ENCODE measurements at regions not wholly inside any gene's neighbourhood (a gene's known extent, or its start where the extent isn't known, plus 50 kb on each side); places are given as distances from the start of the nearest gene placed in this dataset.

DNA sequence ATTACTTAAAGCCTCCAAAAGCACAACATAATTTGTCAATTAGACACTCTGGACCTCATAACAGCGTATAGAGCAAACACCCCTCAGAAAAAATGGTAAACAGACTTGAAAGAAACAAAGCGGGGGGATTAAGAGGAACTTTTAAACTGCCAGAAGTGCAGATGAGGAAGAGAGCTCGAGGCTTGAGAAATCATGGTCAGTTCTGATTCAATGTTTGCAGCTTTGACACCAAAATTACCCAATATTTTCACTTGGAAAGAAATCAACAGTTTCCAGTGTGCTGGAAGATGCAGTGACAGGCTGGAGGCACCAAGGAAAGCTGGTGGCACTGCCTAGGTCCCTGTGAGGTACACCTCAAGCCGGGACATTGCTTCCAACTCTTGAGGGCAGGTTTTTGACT is 180.9 kb upstream of the TOX3 start:
- no peak for DNase-seq (ENCODE audit: low read depth, low spot score)
- TF ChIP-seq, protein P1, sequence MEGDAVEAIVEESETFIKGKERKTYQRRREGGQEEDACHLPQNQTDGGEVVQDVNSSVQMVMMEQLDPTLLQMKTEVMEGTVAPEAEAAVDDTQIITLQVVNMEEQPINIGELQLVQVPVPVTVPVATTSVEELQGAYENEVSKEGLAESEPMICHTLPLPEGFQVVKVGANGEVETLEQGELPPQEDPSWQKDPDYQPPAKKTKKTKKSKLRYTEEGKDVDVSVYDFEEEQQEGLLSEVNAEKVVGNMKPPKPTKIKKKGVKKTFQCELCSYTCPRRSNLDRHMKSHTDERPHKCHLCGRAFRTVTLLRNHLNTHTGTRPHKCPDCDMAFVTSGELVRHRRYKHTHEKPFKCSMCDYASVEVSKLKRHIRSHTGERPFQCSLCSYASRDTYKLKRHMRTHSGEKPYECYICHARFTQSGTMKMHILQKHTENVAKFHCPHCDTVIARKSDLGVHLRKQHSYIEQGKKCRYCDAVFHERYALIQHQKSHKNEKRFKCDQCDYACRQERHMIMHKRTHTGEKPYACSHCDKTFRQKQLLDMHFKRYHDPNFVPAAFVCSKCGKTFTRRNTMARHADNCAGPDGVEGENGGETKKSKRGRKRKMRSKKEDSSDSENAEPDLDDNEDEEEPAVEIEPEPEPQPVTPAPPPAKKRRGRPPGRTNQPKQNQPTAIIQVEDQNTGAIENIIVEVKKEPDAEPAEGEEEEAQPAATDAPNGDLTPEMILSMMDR (IDR thresholded peaks at IDR 0.05; ENCODE audit: insufficient read depth, low read length, missing control alignments): no peak
- H3K4me3 ChIP-seq (ENCODE audit: low read depth, low read length): no peak overlapping the region
- CTCF ChIA-PET: no interaction called here
- POLR2A ChIA-PET: no interaction called here

DNA sequence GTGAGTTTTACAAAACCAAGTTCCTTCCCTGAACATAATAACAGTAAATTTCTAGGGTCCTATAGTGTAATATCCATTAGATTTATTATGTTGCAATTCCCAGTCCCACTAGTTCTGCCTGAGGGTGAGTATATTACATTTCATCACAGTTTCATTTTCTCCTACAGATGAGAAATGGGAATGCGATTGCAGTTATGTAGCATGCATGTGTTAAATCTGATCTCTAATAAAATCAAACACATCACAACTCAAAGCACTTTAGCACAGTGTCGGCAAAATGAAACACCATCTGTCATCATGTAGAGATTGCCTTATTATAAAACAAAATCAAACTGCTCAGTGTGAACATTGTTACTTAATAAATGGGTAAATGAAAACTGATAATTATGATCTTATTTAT is 180.5 kb upstream of the TOX3 start:
- CTCF ChIA-PET: no interaction called here
- DNase-seq (ENCODE audit: low read depth, low spot score): no peak
- POLR2A ChIA-PET: no interaction called here
- H3K4me3 ChIP-seq (ENCODE audit: low read depth, low read length): no peak overlapping the region
- TF ChIP-seq, protein P1 (IDR thresholded peaks at IDR 0.05; ENCODE audit: insufficient read depth, low read length, missing control alignments): no peak

DNA sequence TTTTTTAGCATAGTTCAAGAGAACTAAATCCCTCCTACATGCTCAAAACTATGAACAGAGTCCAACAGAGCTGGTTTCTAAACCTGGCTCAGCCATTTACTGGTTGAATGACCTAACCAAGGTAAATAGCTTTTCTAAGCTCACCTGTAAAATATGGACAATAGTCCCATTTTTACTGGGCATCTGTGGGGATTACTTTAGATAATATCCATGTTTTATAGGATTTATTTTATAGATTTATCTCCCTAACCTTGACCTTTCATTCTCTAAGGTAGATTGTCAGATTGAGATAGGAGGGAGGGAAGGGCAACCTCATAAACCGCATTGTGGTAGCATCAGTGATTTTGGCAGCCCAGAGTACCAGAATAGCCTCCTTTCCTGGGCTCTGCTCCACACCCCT is 178.5 kb upstream of the TOX3 start:
- ChIA-PET CTCF (no interaction called here), POLR2A (no interaction called here)
- no peak overlapping the region for H3K4me3 ChIP-seq (ENCODE audit: low read depth, low read length)
- TF ChIP-seq, protein P1 (IDR thresholded peaks at IDR 0.05; ENCODE audit: insufficient read depth, low read length, missing control alignments): no peak
- DNase-seq (ENCODE audit: low read depth, low spot score): no peak

DNA sequence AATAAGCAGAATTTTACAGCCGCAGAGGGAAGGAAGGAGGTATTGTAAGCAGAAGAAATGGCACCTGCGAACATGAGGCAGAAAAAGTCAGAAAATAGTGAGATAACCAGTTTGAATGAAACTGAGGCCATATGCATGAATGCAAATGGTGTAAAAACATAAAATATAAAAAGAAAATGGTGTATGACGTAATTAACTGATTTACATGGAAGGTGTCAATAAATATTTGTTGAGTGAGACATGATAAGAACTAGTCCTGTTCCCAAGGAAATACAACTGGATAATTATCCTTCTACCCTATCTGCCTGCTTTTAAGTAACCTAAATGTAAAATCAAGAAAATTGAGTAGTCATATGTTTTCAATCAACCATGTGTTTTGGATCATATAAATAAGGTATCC is 178.1 kb upstream of the TOX3 start:
- no peak for DNase-seq (ENCODE audit: low read depth, low spot score)
- TF ChIP-seq, protein P1 (IDR thresholded peaks at IDR 0.05; ENCODE audit: insufficient read depth, low read length, missing control alignments): no peak
- no peak overlapping the region for H3K4me3 ChIP-seq (ENCODE audit: low read depth, low read length)
- ChIA-PET POLR2A (no interaction called here), CTCF (no interaction called here)

DNA sequence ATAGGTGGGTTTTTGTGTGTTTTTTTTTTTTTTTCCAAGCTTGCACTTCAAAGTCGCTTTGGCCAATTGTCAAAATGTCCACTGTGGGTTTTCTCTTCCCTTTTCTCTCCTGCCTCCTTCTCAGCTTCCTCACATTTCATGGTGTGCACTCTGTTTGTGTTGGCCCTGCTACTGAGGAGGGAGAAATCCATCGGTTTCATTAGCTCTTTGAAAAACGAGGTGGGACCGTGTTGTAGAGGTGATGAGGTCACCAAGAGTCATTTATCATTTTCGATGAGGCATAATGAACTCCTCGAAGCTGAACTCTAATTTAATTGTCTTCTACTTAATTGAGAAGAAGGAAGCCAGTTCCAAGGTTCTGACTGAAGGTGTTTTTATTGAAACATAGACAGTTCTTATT is 174.4 kb upstream of the TOX3 start:
- ChIA-PET CTCF (no interaction called here), POLR2A (no interaction called here)
- H3K4me3 ChIP-seq (ENCODE audit: low read depth, low read length): no peak overlapping the region
- DNase-seq (ENCODE audit: low read depth, low spot score): no peak
- TF ChIP-seq, protein P1 (IDR thresholded peaks at IDR 0.05; ENCODE audit: insufficient read depth, low read length, missing control alignments): no peak

DNA sequence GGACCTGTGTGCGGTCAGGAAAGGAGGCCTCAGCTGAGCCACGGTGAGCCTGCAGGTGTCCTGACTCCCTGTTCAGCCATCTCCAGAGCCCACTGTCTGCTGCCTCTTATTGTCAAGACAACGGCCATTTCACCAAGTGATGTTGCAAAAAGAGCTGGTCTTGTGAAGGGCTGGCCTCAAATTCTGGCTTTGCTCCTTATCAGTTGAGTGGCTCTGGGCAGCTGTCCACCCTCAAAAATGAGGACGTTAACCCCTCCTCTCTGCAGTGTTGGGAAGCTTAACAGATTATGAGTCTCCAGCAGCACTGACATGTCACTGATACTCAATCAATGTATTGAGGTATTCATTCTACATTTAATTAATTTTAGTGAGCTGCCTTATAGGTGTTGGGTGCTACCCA is 171.1 kb upstream of the TOX3 start:
- POLR2A ChIA-PET: no interaction called here
- H3K4me3 ChIP-seq (ENCODE audit: low read depth, low read length): no peak overlapping the region
- TF ChIP-seq, protein P1 (IDR thresholded peaks at IDR 0.05; ENCODE audit: insufficient read depth, low read length, missing control alignments): no peak
- DNase-seq (ENCODE audit: low read depth, low spot score): no peak
- CTCF ChIA-PET: no interaction called here
